Progenitor cell of endocrine pancreas (in vitro differentiated cells): ENCODE measurements at regions not wholly inside any gene's neighbourhood (a gene's known extent, or its start where the extent isn't known, plus 50 kb on each side); places are given as distances from the start of the nearest gene placed in this dataset.

Source experiments
- DNase-seq: peaks from one replicate; pipeline ENCODE4 v3.0.0; 2021; ENCODE audit warnings: low spot score; ENCODE audit not compliant: unreplicated experiment
- H3K27ac Mint-ChIP-seq: 2 replicates; pipeline ENCODE4 v1.8.0; 2021; ENCODE audit warnings: mild to moderate bottlenecking, moderate library complexity, mixed read lengths
- H3K27me3 Mint-ChIP-seq: 2 replicates; pipeline ENCODE4 v1.8.0; 2021; ENCODE audit warnings: mixed read lengths
- H3K36me3 Mint-ChIP-seq: 2 replicates; pipeline ENCODE4 v1.8.0; 2022; ENCODE audit warnings: mixed read lengths; ENCODE audit not compliant: insufficient read depth
- H3K4me1 Mint-ChIP-seq: 2 replicates; pipeline ENCODE4 v1.8.0; 2021; ENCODE audit warnings: low read depth, mixed read lengths
- H3K4me3 Mint-ChIP-seq: 2 replicates; pipeline ENCODE4 v1.8.0; 2021; ENCODE audit warnings: low read depth, mild to moderate bottlenecking, moderate library complexity, mixed read lengths
- H3K9me3 Mint-ChIP-seq: 2 replicates; pipeline ENCODE4 v1.8.0; 2021; ENCODE audit warnings: low read depth, mixed read lengths
- CTCF ChIP-seq: fragments of 200-600 bp; sonication (generic); IDR thresholded peaks from one replicate; pipeline ENCODE4 v1.5.0; 2021; ENCODE audit warnings: antibody characterized with exemption, mild to moderate bottlenecking; ENCODE audit not compliant: unreplicated experiment

DNA sequence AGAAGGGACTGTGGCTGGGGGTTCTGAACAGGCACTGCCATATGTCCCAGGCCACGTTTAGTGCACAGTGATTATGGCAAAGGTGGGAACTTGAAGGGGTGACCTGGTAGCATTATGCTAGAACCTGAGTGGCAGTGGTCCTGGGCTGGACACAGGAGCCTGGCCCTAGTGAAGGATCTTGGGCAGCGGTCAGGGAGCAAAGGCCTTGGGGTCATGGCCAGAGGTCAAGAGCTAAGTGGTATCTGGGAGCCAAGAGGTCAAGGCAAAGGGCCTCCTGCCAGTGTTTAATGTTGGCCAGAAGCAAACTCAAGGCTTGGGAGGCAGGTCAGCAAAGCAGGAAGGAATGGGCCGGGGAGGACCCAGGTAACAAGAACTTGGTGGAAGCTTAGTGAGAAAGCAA, 254.5 kb downstream of the CDH26 start:
- no peak overlapping the region for H3K4me3 Mint-ChIP-seq
- no peaks in the 10 kb centered on the region for H3K36me3 Mint-ChIP-seq
- no peak for TF ChIP-seq CTCF
- no peaks in the 10 kb centered on the region for H3K9me3 Mint-ChIP-seq
- H3K27ac Mint-ChIP-seq, result no peak overlapping the region
- H3K4me1 Mint-ChIP-seq, result peaks cover 2% of the 10 kb centered on the region
- no peak for DNase-seq
- H3K27me3 Mint-ChIP-seq, result peaks cover 65% of the 10 kb centered on the region

DNA sequence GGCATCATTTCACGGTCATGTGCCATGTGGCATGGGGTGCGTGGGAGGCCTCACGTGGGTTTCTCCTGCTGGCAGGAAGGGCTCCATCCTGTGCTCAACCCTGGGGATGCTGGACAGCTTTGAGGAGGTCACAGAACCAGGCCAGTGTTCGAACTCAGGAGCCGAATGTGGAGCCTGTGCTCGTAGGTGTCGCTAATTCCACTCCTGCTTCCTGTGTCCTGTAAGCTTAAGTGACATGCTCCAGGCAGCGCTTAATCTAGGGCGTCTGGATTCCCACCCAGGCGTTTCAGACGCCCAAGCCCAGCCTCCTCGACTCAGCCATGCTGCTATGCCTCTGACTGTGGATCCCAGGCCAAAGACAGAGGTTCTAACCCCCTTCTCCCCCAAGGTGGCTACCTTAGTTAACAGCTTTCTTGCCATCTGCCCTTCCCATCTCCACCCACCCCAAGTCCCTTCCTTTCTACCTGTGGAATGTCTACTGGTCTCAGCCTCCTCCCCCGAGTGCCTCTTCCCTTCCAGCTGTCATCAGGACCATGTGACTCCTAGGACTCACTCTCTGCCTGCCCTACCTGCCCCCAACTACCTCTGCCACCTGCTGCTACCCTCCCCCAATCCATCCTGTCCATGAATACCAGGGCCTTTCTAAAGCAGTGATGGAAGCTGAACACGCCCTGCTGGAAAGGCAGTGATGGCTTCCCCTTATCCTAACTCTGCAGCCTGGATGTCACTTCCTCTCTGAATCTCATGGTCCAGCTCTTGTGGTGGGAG, 255.1 kb downstream of the CDH26 start:
- H3K27me3 Mint-ChIP-seq, result peaks cover 63% of the 10 kb centered on the region
- H3K9me3 Mint-ChIP-seq, result no peaks in the 10 kb centered on the region
- peaks cover 2% of the 10 kb centered on the region for H3K4me1 Mint-ChIP-seq
- no peak overlapping the region for H3K4me3 Mint-ChIP-seq
- H3K27ac Mint-ChIP-seq, result no peak overlapping the region
- H3K36me3 Mint-ChIP-seq, result no peaks in the 10 kb centered on the region
- no peak for TF ChIP-seq CTCF
- no peak for DNase-seq

GRCh38 chr20:60214901-60215815, 256.9 kb downstream of the CDH26 start:
- H3K27ac Mint-ChIP-seq, result no peak overlapping the region
- no peak overlapping the region for H3K4me3 Mint-ChIP-seq
- H3K27me3 Mint-ChIP-seq, result peaks cover 56% of the 10 kb centered on the region
- no peaks in the 10 kb centered on the region for H3K4me1 Mint-ChIP-seq
- no peak for DNase-seq
- H3K9me3 Mint-ChIP-seq, result no peaks in the 10 kb centered on the region
- no peaks in the 10 kb centered on the region for H3K36me3 Mint-ChIP-seq
- TF ChIP-seq CTCF, result no peak

GRCh38 chr20:60215816-60216730, 257.9 kb downstream of the CDH26 start:
- peaks cover 55% of the 10 kb centered on the region for H3K27me3 Mint-ChIP-seq
- H3K36me3 Mint-ChIP-seq, result no peaks in the 10 kb centered on the region
- TF ChIP-seq CTCF, result no peak

GRCh38 chr20:60219231-60219630, 261.0 kb downstream of the CDH26 start:
- no peaks in the 10 kb centered on the region for H3K9me3 Mint-ChIP-seq
- H3K4me1 Mint-ChIP-seq, result no peaks in the 10 kb centered on the region
- DNase-seq, result no peak
- peaks cover 41% of the 10 kb centered on the region for H3K27me3 Mint-ChIP-seq
- H3K27ac Mint-ChIP-seq, result no peak overlapping the region
- no peak for TF ChIP-seq CTCF
- no peaks in the 10 kb centered on the region for H3K36me3 Mint-ChIP-seq
- H3K4me3 Mint-ChIP-seq, result no peak overlapping the region

More at GRCh38 chr20:60215816-60216730, 257.9 kb downstream of the CDH26 start:
- Mint-ChIP-seq H3K4me1 (no peaks in the 10 kb centered on the region), H3K9me3 (no peaks in the 10 kb centered on the region), H3K4me3 (no peak overlapping the region), H3K27ac (no peak overlapping the region)
- no peak for DNase-seq
